BLaER1 (cell line): ENCODE measurements at regions not wholly inside any gene's neighbourhood (a gene's known extent, or its start where the extent isn't known, plus 50 kb on each side); places are given as distances from the start of the nearest gene placed in this dataset.

Source experiments
- H3K27ac ChIP-seq: shearing (Covaris generic); formaldehyde crosslinking; 2 replicates; pipeline ENCODE4 v1.8.1; 2022
- H3K27me3 ChIP-seq: shearing (Covaris generic); formaldehyde crosslinking; 2 replicates; pipeline ENCODE4 v1.8.1; 2022
- H3K36me3 ChIP-seq: shearing (Covaris generic); formaldehyde crosslinking; 2 replicates; pipeline ENCODE4 v1.8.1; 2022
- H3K4me1 ChIP-seq: shearing (Covaris generic); formaldehyde crosslinking; 2 replicates; pipeline ENCODE4 v1.8.1; 2022
- H3K4me2 ChIP-seq: shearing (Covaris generic); formaldehyde crosslinking; 2 replicates; pipeline ENCODE4 v1.8.1; 2022
- H3K4me3 ChIP-seq: shearing (Covaris generic); formaldehyde crosslinking; 2 replicates; pipeline ENCODE4 v1.8.1; 2022
- H3K9ac ChIP-seq: shearing (Covaris generic); formaldehyde crosslinking; 2 replicates; pipeline ENCODE4 v1.8.1; 2022
- H3K9me3 ChIP-seq: shearing (Covaris generic); formaldehyde crosslinking; 2 replicates; pipeline ENCODE4 v1.8.1; 2022
- H4K20me1 ChIP-seq: shearing (Covaris generic); formaldehyde crosslinking; 2 replicates; pipeline ENCODE4 v1.8.1; 2022
- Cebpa-rat ChIP-seq: shearing (Covaris generic); IDR thresholded peaks from 2 replicates; pipeline ENCODE4 v1.8.1; 2022

DNA sequence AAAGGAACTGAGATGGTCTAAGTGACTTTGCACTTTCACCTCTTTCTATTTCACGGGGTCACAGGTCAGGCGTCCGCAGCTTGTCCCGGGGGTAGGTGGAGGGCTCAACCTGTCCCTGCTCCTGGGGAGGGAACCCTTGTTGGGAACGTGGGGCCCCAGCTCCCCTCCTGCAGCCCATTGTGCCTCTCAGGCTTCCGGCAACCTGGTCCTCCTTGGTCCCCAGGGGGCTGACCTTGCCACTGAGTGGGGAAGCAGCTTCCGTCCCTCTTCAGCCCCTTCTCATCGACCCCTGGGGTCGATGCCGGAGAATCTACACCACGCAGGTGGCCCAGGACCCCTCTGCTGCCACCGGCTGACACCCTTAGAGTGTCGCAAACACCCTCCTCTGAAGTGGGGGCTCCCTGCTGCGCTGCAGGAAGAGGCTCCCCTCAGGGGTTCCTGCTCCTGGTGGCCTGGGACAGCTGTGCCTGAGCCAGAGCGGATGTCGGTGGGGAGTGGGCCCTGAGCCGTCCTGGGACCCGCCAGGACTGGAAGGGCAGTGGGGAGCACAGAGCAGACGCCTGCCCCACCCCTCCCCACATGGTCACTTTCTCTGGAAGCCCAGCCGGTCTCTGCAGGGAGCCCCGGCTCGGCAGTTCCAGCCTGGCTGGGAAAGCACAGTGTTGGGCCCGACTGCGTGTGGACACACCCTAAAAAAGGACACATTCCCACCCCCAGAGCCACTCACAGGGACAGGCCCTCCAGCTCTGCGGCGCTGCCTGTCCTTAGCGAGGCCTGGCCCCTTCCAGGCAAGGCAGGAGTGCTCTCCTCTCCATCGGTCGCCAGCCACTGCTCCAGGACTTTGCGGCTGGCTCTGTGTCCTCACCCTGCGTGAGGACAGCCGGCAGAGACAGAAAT lies 357.5 kb upstream of the SHH start:
- H3K27me3 ChIP-seq = no peaks in the 10 kb centered on the region
- no peak overlapping the region for H3K4me2 ChIP-seq
- no peak overlapping the region for H3K27ac ChIP-seq
- H4K20me1 ChIP-seq = no peaks in the 10 kb centered on the region
- TF ChIP-seq Cebpa-rat = no peak
- no peak overlapping the region for H3K4me3 ChIP-seq
- no peaks in the 10 kb centered on the region for H3K9me3 ChIP-seq
- H3K36me3 ChIP-seq = no peaks in the 10 kb centered on the region
- no peak overlapping the region for H3K9ac ChIP-seq
- H3K4me1 ChIP-seq = no peaks in the 10 kb centered on the region

DNA sequence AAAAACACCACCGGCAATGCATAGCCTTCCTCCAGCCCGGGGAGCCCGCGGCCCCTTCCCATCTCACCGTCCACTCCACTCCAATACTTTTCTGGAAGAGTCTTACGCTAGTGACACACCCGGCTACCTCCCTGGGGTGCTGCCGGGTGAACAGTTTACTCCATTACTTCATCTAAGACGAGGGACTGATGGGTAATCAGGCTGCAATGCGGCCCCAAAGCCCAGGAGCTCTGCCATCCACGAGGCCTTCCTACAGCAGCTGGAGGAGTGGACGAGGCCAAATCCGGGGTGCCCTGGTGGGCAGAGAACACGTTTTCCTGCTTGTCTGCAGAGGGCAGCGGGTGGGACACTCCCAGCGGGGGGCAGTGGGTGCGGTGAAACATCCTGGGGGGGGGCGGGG lies 356.2 kb upstream of the SHH start:
- TF ChIP-seq Cebpa-rat = no peak
- Histone ChIP-seq H3K27ac (no peak overlapping the region), H3K9me3 (no peaks in the 10 kb centered on the region), H4K20me1 (no peaks in the 10 kb centered on the region), H3K4me3 (no peak overlapping the region), H3K4me2 (no peak overlapping the region), H3K27me3 (no peaks in the 10 kb centered on the region), H3K36me3 (no peaks in the 10 kb centered on the region), H3K4me1 (no peaks in the 10 kb centered on the region), H3K9ac (no peak overlapping the region)

- Histone ChIP-seq H3K4me2 (no peak overlapping the region), H3K4me3 (no peak overlapping the region), H3K27ac (no peak overlapping the region), H3K9me3 (no peaks in the 10 kb centered on the region), H3K4me1 (no peaks in the 10 kb centered on the region), H3K36me3 (no peaks in the 10 kb centered on the region), H3K9ac (no peak overlapping the region), H4K20me1 (no peaks in the 10 kb centered on the region), H3K27me3 (no peaks in the 10 kb centered on the region)
- no peak for TF ChIP-seq Cebpa-rat
Observed at GRCh38 chr7:156167987-156168386, 355.7 kb upstream of the SHH start.

DNA sequence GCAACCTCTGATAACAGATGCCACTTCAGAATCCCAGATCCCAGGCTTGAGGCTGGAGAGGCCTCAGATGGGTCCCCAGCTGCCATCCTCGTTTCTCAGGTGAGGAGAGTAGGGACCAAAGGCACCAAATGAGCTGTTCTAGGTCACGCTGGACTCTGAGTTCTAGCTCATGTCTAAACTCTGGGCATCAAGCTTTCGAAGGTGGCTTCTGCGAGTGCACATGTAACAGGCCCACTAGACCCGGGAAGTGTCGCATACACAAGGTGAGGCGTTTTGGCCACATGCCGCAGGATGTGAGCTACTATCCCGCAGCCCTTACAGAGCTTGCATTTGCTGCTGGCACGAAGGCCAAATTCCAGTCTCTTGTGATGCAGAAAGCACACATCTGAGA lies 355.1 kb upstream of the SHH start:
- no peak overlapping the region for H3K4me2 ChIP-seq
- no peak for TF ChIP-seq Cebpa-rat
- H3K9ac ChIP-seq = no peak overlapping the region
- no peak overlapping the region for H3K4me3 ChIP-seq
- no peaks in the 10 kb centered on the region for H3K4me1 ChIP-seq
- H3K27me3 ChIP-seq = no peaks in the 10 kb centered on the region
- H4K20me1 ChIP-seq = no peaks in the 10 kb centered on the region
- no peaks in the 10 kb centered on the region for H3K36me3 ChIP-seq
- H3K9me3 ChIP-seq = no peaks in the 10 kb centered on the region
- H3K27ac ChIP-seq = no peak overlapping the region

DNA sequence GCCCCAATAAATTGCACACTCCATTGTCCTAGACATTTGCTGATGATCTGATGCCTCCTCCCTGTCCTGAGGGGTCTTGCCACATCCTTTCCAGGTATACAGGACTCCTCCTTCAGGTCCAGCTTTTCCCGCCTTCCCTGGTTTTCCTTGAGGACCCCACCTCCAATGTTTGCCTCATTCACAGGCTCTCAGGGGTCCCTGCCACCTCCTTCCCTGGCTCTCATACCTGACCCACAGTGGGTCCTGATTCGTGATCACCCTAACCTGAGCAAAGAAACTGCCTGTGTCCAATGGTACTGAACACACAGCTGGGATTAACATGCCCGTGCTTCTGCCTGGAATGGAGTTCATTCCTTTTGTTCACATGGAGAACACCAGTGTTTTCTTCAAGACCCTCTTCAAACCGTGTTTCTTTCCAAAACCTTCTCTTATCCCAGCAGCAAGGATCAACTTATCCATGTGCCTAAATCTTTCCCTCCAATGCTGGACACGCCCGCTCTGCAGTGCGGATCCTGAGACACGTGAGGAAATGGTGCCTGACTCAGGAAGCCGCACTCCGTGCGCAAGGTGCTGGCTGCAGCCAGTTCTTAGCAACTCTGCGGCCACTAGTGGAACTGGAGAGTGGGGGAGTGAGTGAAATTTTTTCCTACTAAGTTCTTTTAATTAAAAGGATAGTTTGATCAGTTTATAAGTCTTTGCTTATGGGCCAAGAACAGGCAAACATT lies 354.6 kb upstream of the SHH start:
- Histone ChIP-seq H3K9ac (no peak overlapping the region), H3K36me3 (no peaks in the 10 kb centered on the region), H3K4me3 (no peak overlapping the region), H4K20me1 (no peaks in the 10 kb centered on the region), H3K27ac (no peak overlapping the region), H3K4me2 (no peak overlapping the region), H3K4me1 (no peaks in the 10 kb centered on the region), H3K9me3 (no peaks in the 10 kb centered on the region), H3K27me3 (no peaks in the 10 kb centered on the region)
- no peak for TF ChIP-seq Cebpa-rat

DNA sequence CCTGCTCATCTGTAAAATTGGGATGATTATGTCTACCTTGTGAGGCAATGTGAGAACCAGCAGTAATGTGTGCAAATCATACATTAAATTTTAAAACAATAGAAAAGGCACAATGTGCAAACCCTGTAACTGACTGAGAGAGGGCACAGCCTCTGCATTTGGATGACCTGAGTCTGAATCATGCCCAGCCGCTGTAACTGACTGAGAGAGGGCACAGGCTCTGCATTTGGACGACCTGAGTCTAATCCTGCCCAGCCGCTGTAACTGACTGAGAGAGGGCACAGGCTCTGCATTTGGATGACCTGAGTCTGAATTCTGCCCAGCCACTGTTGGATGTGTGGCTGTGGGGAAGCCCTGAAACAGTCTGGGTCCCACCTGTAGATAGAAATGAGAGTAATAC lies 351.5 kb upstream of the SHH start:
- TF ChIP-seq Cebpa-rat = no peak
- Histone ChIP-seq H3K9ac (no peak overlapping the region), H3K27me3 (no peaks in the 10 kb centered on the region), H3K36me3 (no peaks in the 10 kb centered on the region), H3K4me3 (no peak overlapping the region), H4K20me1 (no peaks in the 10 kb centered on the region), H3K4me2 (no peak overlapping the region), H3K9me3 (no peaks in the 10 kb centered on the region), H3K4me1 (peaks cover 7% of the 10 kb centered on the region), H3K27ac (no peak overlapping the region)

DNA sequence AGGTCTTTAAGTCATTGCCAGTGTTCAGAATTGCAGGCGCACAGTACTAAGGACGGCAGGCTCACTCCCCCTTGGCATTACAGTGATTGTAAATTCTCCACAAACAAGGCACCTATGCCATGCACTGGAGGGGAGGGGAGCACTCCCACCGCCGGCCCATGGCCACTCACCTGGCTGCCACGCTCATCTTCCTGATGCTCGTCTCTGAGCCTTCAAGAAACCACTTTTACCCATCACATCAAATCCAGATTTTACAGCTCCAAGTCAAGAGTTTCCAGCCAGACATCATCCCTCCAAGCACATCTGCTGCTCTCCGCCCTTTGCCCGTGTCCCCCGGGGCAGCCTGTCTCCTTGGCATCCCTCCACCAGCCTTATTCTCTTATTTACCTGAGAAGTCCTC lies 350.2 kb upstream of the SHH start:
- no peak overlapping the region for H3K4me2 ChIP-seq
- no peak overlapping the region for H3K27ac ChIP-seq
- no peak overlapping the region for H3K9ac ChIP-seq
- no peaks in the 10 kb centered on the region for H4K20me1 ChIP-seq
- no peak for TF ChIP-seq Cebpa-rat
- H3K4me1 ChIP-seq = peaks cover 7% of the 10 kb centered on the region
- H3K36me3 ChIP-seq = no peaks in the 10 kb centered on the region
- H3K27me3 ChIP-seq = no peaks in the 10 kb centered on the region
- no peak overlapping the region for H3K4me3 ChIP-seq
- no peaks in the 10 kb centered on the region for H3K9me3 ChIP-seq

DNA sequence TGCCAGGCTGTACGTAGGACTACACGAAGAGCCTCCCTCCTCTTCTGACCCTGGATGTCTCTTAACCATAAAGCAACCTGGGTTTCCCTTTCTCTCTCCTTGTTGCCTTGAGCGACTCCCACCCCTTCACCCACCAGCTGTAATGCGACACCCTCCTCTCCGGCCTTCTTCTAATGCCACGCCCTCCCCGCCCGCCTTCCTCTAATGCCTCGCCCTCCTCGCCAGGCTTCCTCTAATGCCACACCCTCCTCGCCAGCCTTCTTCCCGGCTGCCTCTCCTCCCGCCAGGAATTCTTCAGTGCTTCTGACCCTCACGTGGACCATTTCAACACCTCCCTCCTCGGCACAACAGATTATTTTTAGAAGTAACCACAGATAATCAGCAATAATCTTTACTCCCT lies 348.5 kb upstream of the SHH start:
- H3K27ac ChIP-seq = no peak overlapping the region
- no peaks in the 10 kb centered on the region for H3K36me3 ChIP-seq
- H3K9me3 ChIP-seq = no peaks in the 10 kb centered on the region
- no peaks in the 10 kb centered on the region for H3K27me3 ChIP-seq
- peaks cover 7% of the 10 kb centered on the region for H3K4me1 ChIP-seq
- H3K9ac ChIP-seq = no peak overlapping the region
- H3K4me2 ChIP-seq = no peak overlapping the region
- H3K4me3 ChIP-seq = no peak overlapping the region
- no peaks in the 10 kb centered on the region for H4K20me1 ChIP-seq
- TF ChIP-seq Cebpa-rat = no peak

DNA sequence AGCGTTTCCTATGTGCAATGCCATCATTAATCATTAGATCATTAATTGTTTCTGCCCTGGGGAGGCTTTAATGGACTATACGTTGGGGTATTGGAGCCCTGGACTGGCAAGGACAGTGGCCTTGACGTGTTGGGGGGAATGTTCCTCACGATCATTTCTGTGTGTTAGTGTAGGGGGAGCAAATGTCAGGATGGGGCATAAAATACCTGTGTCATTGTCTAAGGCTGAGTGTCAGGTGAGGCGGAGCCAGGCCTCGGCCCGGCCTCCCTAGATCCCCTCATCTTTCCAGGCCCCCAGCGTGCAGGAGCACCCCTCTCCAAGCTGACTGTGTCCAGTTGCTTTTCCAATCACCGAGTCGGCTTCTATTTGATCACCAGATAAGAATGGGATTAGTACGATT lies 346.4 kb upstream of the SHH start:
- no peak for TF ChIP-seq Cebpa-rat
- no peak overlapping the region for H3K4me3 ChIP-seq
- no peak overlapping the region for H3K27ac ChIP-seq
- H3K9me3 ChIP-seq = no peaks in the 10 kb centered on the region
- no peak overlapping the region for H3K9ac ChIP-seq
- H3K27me3 ChIP-seq = no peaks in the 10 kb centered on the region
- H3K36me3 ChIP-seq = no peaks in the 10 kb centered on the region
- H4K20me1 ChIP-seq = no peaks in the 10 kb centered on the region
- peaks cover 7% of the 10 kb centered on the region for H3K4me1 ChIP-seq
- H3K4me2 ChIP-seq = no peak overlapping the region

GRCh38 chr7:156158213-156158612 lies 345.9 kb upstream of the SHH start:
- H4K20me1 ChIP-seq = no peaks in the 10 kb centered on the region
- H3K9ac ChIP-seq = no peak overlapping the region
- no peak overlapping the region for H3K4me2 ChIP-seq
- H3K9me3 ChIP-seq = no peaks in the 10 kb centered on the region; the same call in 1 of the 2 replicates
- no peaks in the 10 kb centered on the region for H3K27me3 ChIP-seq
- H3K36me3 ChIP-seq = no peaks in the 10 kb centered on the region
- no peak overlapping the region for H3K4me3 ChIP-seq
- no peak for TF ChIP-seq Cebpa-rat
- H3K27ac ChIP-seq = no peak overlapping the region
- peaks cover 7% of the 10 kb centered on the region for H3K4me1 ChIP-seq
